Liver (tissue), 8 donors: ENCODE measurements at regions not wholly inside any gene's neighbourhood (a gene's known extent, or its start where the extent isn't known, plus 50 kb on each side); places are given as distances from the start of the nearest gene placed in this dataset.

Experiments used
- DNase-seq: peaks from one replicate; pipeline ENCODE4 v3.0.0-alpha.2; 2017; ENCODE audit warnings: low spot score
- H3K27ac ChIP-seq, 2 donors: one replicate each; pipeline ENCODE4 v1.7.0; 2013; ENCODE audit warnings: inconsistent platforms in 2 of 2, low read length in 2 of 2, control low read depth in 1 of 2, low read depth in 1 of 2, mild to moderate bottlenecking in 1 of 2
- H3K27me3 ChIP-seq, 4 donors: one replicate each; pipeline versions ENCODE4 v1.6.1 to v1.7.0; 2013; ENCODE audit warnings: low read length in 3 of 4, inconsistent platforms in 1 of 4, mild to moderate bottlenecking in 1 of 4, moderate library complexity in 1 of 4; ENCODE audit not compliant: control insufficient read depth in 4 of 4, insufficient read depth in 4 of 4
- H3K36me3 ChIP-seq, 4 donors: one replicate each; pipeline versions ENCODE4 v1.6.1 to v1.7.0; 2013; ENCODE audit warnings: low read length in 3 of 4, mild to moderate bottlenecking in 3 of 4, low read depth in 1 of 4, moderate library complexity in 1 of 4; ENCODE audit not compliant: control insufficient read depth in 4 of 4, insufficient read depth in 3 of 4
- H3K4me1 ChIP-seq, 4 donors: one replicate each; pipeline versions ENCODE4 v1.6.1 to v1.7.0; 2013; ENCODE audit warnings: low read length in 3 of 4, mild to moderate bottlenecking in 3 of 4, moderate library complexity in 1 of 4; ENCODE audit not compliant: control insufficient read depth in 4 of 4, insufficient read depth in 4 of 4
- H3K4me3 ChIP-seq, 3 donors: one replicate each; pipeline versions ENCODE4 v1.6.1 to v1.7.0; 2013; ENCODE audit warnings: low read length in 3 of 3, control low read depth in 1 of 3, low read depth in 1 of 3, mild to moderate bottlenecking in 1 of 3
- H3K9ac ChIP-seq, 2 donors: one replicate each; pipeline ENCODE4 v1.7.0; 2013; ENCODE audit warnings: low read length in 2 of 2, mild to moderate bottlenecking in 2 of 2, moderate library complexity in 2 of 2, control low read depth in 1 of 2, low read depth in 1 of 2
- H3K9me3 ChIP-seq, 4 donors: one replicate each; pipeline versions ENCODE4 v1.6.1 to v1.7.0; 2013; ENCODE audit warnings: low read length in 3 of 4; ENCODE audit not compliant: control insufficient read depth in 4 of 4
- ATF3 ChIP-seq: IDR thresholded peaks from 2 replicates; pipeline ENCODE4 v1.6.1; 2016; ENCODE audit warnings: antibody characterized with exemption
- CTCF ChIP-seq: fragments of 150-350 bp; IDR thresholded peaks from 2 replicates; pipeline ENCODE4 v1.5.1; 2017; ENCODE audit warnings: improper control_type of control experiment, low read depth, low read length; ENCODE audit not compliant: missing input control
- EGR1 ChIP-seq, 2 donors: IDR thresholded peaks; 2 replicates each; pipeline ENCODE4 v1.6.1; 2016 to 2018; ENCODE audit warnings: antibody characterized with exemption in 2 of 2, low read depth in 2 of 2
- FOXA1 ChIP-seq: IDR thresholded peaks from 2 replicates; pipeline ENCODE4 v1.6.1; 2016; ENCODE audit warnings: antibody characterized with exemption
- FOXA2 ChIP-seq: IDR thresholded peaks from 2 replicates; pipeline ENCODE4 v1.6.1; 2016; ENCODE audit warnings: antibody characterized with exemption
- GABPA ChIP-seq, 2 donors: IDR thresholded peaks in 1 of 2; conservative IDR thresholded peaks in 1 of 2; 2 replicates each; pipeline ENCODE4 v1.6.1; 2016; ENCODE audit warnings: antibody characterized with exemption in 2 of 2, mild to moderate bottlenecking in 1 of 2, moderate library complexity in 1 of 2
- HNF4A ChIP-seq, 2 donors: conservative IDR thresholded peaks; 2 replicates each; pipeline ENCODE4 v1.6.1; 2016; ENCODE audit warnings: antibody characterized with exemption in 2 of 2, mild to moderate bottlenecking in 2 of 2
- HNF4G ChIP-seq: IDR thresholded peaks from 2 replicates; pipeline ENCODE4 v1.6.1; 2016; ENCODE audit warnings: antibody characterized with exemption
- JUND ChIP-seq, 2 donors: IDR thresholded peaks; 2 replicates each; pipeline ENCODE4 v1.6.1; 2016; ENCODE audit warnings: antibody characterized with exemption in 2 of 2
- MAX ChIP-seq: IDR thresholded peaks from 2 replicates; pipeline ENCODE4 v1.6.1; 2016; ENCODE audit warnings: antibody characterized with exemption
- NR2F2 ChIP-seq: IDR thresholded peaks from 2 replicates; pipeline ENCODE4 v1.6.1; 2016; ENCODE audit warnings: antibody characterized with exemption
- RAD21 ChIP-seq, 2 donors: IDR thresholded peaks; 2 replicates each; pipeline ENCODE4 v1.6.1; 2016; ENCODE audit warnings: antibody characterized with exemption in 2 of 2, mild to moderate bottlenecking in 2 of 2
- REST ChIP-seq: IDR thresholded peaks from 2 replicates; pipeline ENCODE4 v1.6.1; 2016; ENCODE audit warnings: antibody characterized with exemption, mild to moderate bottlenecking
- RXRA ChIP-seq, 2 donors: IDR thresholded peaks; 2 replicates each; pipeline ENCODE4 v1.6.1; 2017 to 2018; ENCODE audit warnings: antibody characterized with exemption in 2 of 2, mild to moderate bottlenecking in 1 of 2
- SP1 ChIP-seq: IDR thresholded peaks from 2 replicates; pipeline ENCODE4 v1.6.1; 2018; ENCODE audit warnings: antibody characterized with exemption, mild to moderate bottlenecking
- TAF1 ChIP-seq: conservative IDR thresholded peaks from 2 replicates; pipeline ENCODE4 v1.6.1; 2016; ENCODE audit warnings: antibody characterized with exemption, mild to moderate bottlenecking
- YY1 ChIP-seq: IDR thresholded peaks from 2 replicates; pipeline ENCODE4 v1.6.1; 2016; ENCODE audit warnings: antibody characterized with exemption, mild to moderate bottlenecking
- ZBTB33 ChIP-seq: IDR thresholded peaks from 2 replicates; pipeline ENCODE4 v1.6.1; 2016; ENCODE audit warnings: antibody characterized with exemption
- WGBS: extraction: QIAGEN DNeasy Blood & Tissue Kit; methylation state at CpG from one replicate; pipeline ENCODE4 v1.1.7; 2013; 5-methylcytosine and 5-hydroxymethylcytosine counted together
- donor health status: healthy.
- donor health status: healthy.
- donor health status: healthy.
- donor health status: healthy.
- donor health status: healthy.

GRCh38 chr6:14763616-14764015, 482.3 kb upstream of the JARID2 start:
- no peak overlapping the region for H3K9ac ChIP-seq
- H3K4me1 ChIP-seq, result peaks cover 18 to 49% (median 44%) of the 10 kb centered on the region in 4 donors
- H3K36me3 ChIP-seq, result no peaks in the 10 kb centered on the region
- peak overlapping the region; percentile 29 to 56 for H3K27ac ChIP-seq
- no peaks in the 10 kb centered on the region for H3K27me3 ChIP-seq
- no peak for TF ChIP-seq RXRA (IDR thresholded peaks at IDR 0.05)
- TF ChIP-seq RAD21 (IDR thresholded peaks at IDR 0.05), result no peak
- no peak for TF ChIP-seq FOXA2
- TF ChIP-seq HNF4A (conservative IDR thresholded peaks at IDR 0.05), result no peak
- no peak for TF ChIP-seq YY1
- no peak for TF ChIP-seq SP1
- no peak for TF ChIP-seq HNF4G
- no peak for TF ChIP-seq MAX
- DNase-seq, result no peak
- no peaks in the 10 kb centered on the region for H3K9me3 ChIP-seq
- WGBS, result 55% methylated on average over 1 of the region's 1 CpG
- no peak overlapping the region for H3K4me3 ChIP-seq

- Histone ChIP-seq H3K4me3 (no peak overlapping the region), H3K9me3 (no peaks in the 10 kb centered on the region), H3K4me1 (peaks cover 14 to 37% (median 31%) of the 10 kb centered on the region in 4 donors), H3K9ac (no peak overlapping the region), H3K27me3 (no peaks in the 10 kb centered on the region), H3K36me3 (no peaks in the 10 kb centered on the region), H3K27ac (no peak overlapping the region)
- WGBS, result 95% methylated on average over 6 of the region's 6 CpGs
- TF ChIP-seq MAX (no peak), GABPA (IDR thresholded peaks at IDR 0.05 in 1 of 2, conservative IDR thresholded peaks at IDR 0.05 in 1 of 2) (no peak), JUND (IDR thresholded peaks at IDR 0.05) (no peak), EGR1 (IDR thresholded peaks at IDR 0.05; ENCODE audit: low read depth in 2 of 2) (no peak), RXRA (IDR thresholded peaks at IDR 0.05) (no peak)
- no peak for DNase-seq
Measured at GRCh38 chr6:14765106-14765505, 480.8 kb upstream of the JARID2 start.

GRCh38 chr6:14765721-14766390, 480.0 kb upstream of the JARID2 start:
- Histone ChIP-seq H3K9me3 (no peaks in the 10 kb centered on the region), H3K4me1 (peaks cover 12 to 29% (median 25%) of the 10 kb centered on the region in 4 donors), H3K4me3 (no peak overlapping the region), H3K27ac (no peak overlapping the region), H3K9ac (no peak overlapping the region), H3K27me3 (no peaks in the 10 kb centered on the region), H3K36me3 (no peaks in the 10 kb centered on the region)
- no peak for TF ChIP-seq JUND (IDR thresholded peaks at IDR 0.05)
- no peak for TF ChIP-seq RAD21 (IDR thresholded peaks at IDR 0.05)
- no peak for TF ChIP-seq NR2F2
- TF ChIP-seq FOXA1, result no peak
- TF ChIP-seq HNF4G, result no peak
- TF ChIP-seq ZBTB33, result no peak
- TF ChIP-seq TAF1, result no peak
- no peak for TF ChIP-seq ATF3
- no peak for TF ChIP-seq GABPA (IDR thresholded peaks at IDR 0.05 in 1 of 2, conservative IDR thresholded peaks at IDR 0.05 in 1 of 2)
- TF ChIP-seq EGR1 (IDR thresholded peaks at IDR 0.05; ENCODE audit: low read depth in 2 of 2), result no peak
- no peak for TF ChIP-seq HNF4A (conservative IDR thresholded peaks at IDR 0.05)
- no peak for TF ChIP-seq SP1
- TF ChIP-seq MAX, result no peak
- no peak for TF ChIP-seq YY1
- TF ChIP-seq REST, result no peak
- TF ChIP-seq CTCF, result no peak
- no peak for TF ChIP-seq FOXA2
- TF ChIP-seq RXRA (IDR thresholded peaks at IDR 0.05), result no peak
- 95% methylated on average over 3 of the region's 3 CpGs for WGBS
- DNase-seq, result no peak
